ENCODE measurements at regions not wholly inside any gene's neighbourhood (a gene's known extent, or its start where the extent isn't known, plus 50 kb on each side); places are given as distances from the start of the nearest gene placed in this dataset.

GRCh38 chr18:55088000-55088401, 128.7 kb upstream of the CCDC68 start:
- H3K36me3 Mint-ChIP-seq (ENCODE audit: insufficient read depth, unreplicated experiment): no peaks in the 10 kb centered on the region
- CTCF ChIA-PET: no interaction called here
- no TSS peak for BruUV-seq (replicated peaks)
- TF ChIP-seq CTCF (IDR thresholded peaks at IDR 0.05; ENCODE audit: unreplicated experiment): no peak
- intact Hi-C loops (cut with micrococcal nuclease; ENCODE audit: unreplicated experiment): no loop called here
- no peaks in the 10 kb centered on the region for H3K27me3 Mint-ChIP-seq (ENCODE audit: unreplicated experiment)
- DNase-seq: no peak
- no peak overlapping the region for H3K4me3 Mint-ChIP-seq (ENCODE audit: low read depth, unreplicated experiment)
- H3K9me3 Mint-ChIP-seq (ENCODE audit: low read depth, unreplicated experiment): no peaks in the 10 kb centered on the region
- no peaks in the 10 kb centered on the region for H3K4me1 Mint-ChIP-seq (ENCODE audit: low read depth, unreplicated experiment)
- no peak overlapping the region for H3K27ac Mint-ChIP-seq (ENCODE audit: unreplicated experiment)

- CTCF ChIA-PET: interaction anchor here (0.6 to 1.0 kb wide), 2 partner anchors 9 to 78 kb away, joined by 3 to 7 read pairs; no protein-coding TSS in a partner anchor
- intact Hi-C loops (cut with micrococcal nuclease; ENCODE audit: unreplicated experiment): no loop called here
- Mint-ChIP-seq H3K4me3 (ENCODE audit: low read depth, unreplicated experiment) (no peak overlapping the region), H3K36me3 (ENCODE audit: insufficient read depth, unreplicated experiment) (no peaks in the 10 kb centered on the region), H3K27me3 (ENCODE audit: unreplicated experiment) (no peaks in the 10 kb centered on the region), H3K4me1 (ENCODE audit: low read depth, unreplicated experiment) (no peaks in the 10 kb centered on the region), H3K27ac (ENCODE audit: unreplicated experiment) (no peak overlapping the region), H3K9me3 (ENCODE audit: low read depth, unreplicated experiment) (no peaks in the 10 kb centered on the region)
- no peak for TF ChIP-seq CTCF (IDR thresholded peaks at IDR 0.05; ENCODE audit: unreplicated experiment)
- no TSS peak for BruUV-seq (replicated peaks)
- no peak for DNase-seq
Observed at GRCh38 chr18:55086906-55087305, 127.6 kb upstream of the CCDC68 start.

DNA sequence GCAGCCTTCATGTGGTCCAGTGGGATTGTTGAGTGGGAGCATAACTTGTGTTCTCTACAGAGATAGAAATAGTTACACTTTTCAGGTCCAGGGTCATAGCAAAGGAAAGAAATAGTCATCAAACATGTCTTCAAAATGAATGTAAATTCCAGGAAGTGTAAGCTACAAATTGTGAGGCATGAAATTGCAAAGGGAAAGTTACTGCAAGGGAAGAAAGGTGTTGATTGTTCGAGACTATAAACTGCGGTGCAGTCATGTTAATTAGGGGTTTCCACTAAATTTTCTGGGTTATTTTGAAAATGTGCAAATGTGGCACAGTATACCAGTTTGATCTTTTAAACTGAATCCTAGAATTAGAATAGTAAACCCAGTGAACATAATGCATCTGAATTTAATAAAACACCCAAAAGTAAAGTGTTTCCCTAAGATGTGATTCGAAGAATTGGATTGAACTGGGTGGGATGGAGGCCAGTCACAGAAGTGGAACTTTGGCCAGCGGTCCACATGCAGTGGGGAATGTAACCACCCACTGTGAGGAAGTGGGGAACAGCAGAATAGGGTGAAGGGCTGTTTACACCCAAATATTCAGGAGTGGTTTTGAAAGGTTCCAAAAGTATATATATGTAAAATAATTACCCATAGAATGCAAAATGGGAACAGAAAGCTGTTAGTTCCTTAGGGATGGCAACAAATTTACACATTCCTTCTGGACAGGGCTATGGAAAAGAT, 126.5 kb upstream of the CCDC68 start:
- no peaks in the 10 kb centered on the region for H3K27me3 Mint-ChIP-seq (ENCODE audit: unreplicated experiment)
- H3K27ac Mint-ChIP-seq (ENCODE audit: unreplicated experiment): no peak overlapping the region
- H3K4me1 Mint-ChIP-seq (ENCODE audit: low read depth, unreplicated experiment): no peaks in the 10 kb centered on the region
- no peaks in the 10 kb centered on the region for H3K36me3 Mint-ChIP-seq (ENCODE audit: insufficient read depth, unreplicated experiment)
- DNase-seq: no peak
- CTCF ChIA-PET: no interaction called here
- intact Hi-C loops (cut with micrococcal nuclease; ENCODE audit: unreplicated experiment): no loop called here
- BruUV-seq (replicated peaks): no TSS peak
- TF ChIP-seq CTCF (IDR thresholded peaks at IDR 0.05; ENCODE audit: unreplicated experiment): no peak
- no peaks in the 10 kb centered on the region for H3K9me3 Mint-ChIP-seq (ENCODE audit: low read depth, unreplicated experiment)
- no peak overlapping the region for H3K4me3 Mint-ChIP-seq (ENCODE audit: low read depth, unreplicated experiment)

GRCh38 chr18:55084550-55084949, 125.3 kb upstream of the CCDC68 start:
- Mint-ChIP-seq H3K4me3 (ENCODE audit: low read depth, unreplicated experiment) (no peak overlapping the region), H3K27me3 (ENCODE audit: unreplicated experiment) (no peaks in the 10 kb centered on the region), H3K4me1 (ENCODE audit: low read depth, unreplicated experiment) (no peaks in the 10 kb centered on the region), H3K9me3 (ENCODE audit: low read depth, unreplicated experiment) (no peaks in the 10 kb centered on the region), H3K27ac (ENCODE audit: unreplicated experiment) (no peak overlapping the region), H3K36me3 (ENCODE audit: insufficient read depth, unreplicated experiment) (no peaks in the 10 kb centered on the region)
- no TSS peak for BruUV-seq (replicated peaks)
- DNase-seq: no peak
- no peak for TF ChIP-seq CTCF (IDR thresholded peaks at IDR 0.05; ENCODE audit: unreplicated experiment)
- CTCF ChIA-PET: no interaction called here
- intact Hi-C loops (cut with micrococcal nuclease; ENCODE audit: unreplicated experiment): no loop called here

Data from Calu3 (cell line).